D721Med (cell line): ENCODE measurements at regions not wholly inside any gene's neighbourhood (a gene's known extent, or its start where the extent isn't known, plus 50 kb on each side); places are given as distances from the start of the nearest gene placed in this dataset.

Source experiments
- DNase-seq: peaks from one replicate; pipeline ENCODE4 v3.0.0; 2011; ENCODE audit warnings: low spot score; ENCODE audit not compliant: insufficient read length
- FAIRE-seq: peaks from 2 replicates; lab custom pipeline; 2011; peaks lifted over from hg19 to GRCh38; lab: Jason Lieb, UNC
- TF ChIP-seq, protein P1 (sequence below): IDR thresholded peaks from 2 replicates; pipeline ENCODE4 v1.5.1; 2012; ENCODE audit warnings: mild to moderate bottlenecking, control low read depth; ENCODE audit not compliant: insufficient read depth; ENCODE audit errors: missing control alignments

- FAIRE-seq (no peak), DNase-seq (no peak)
- TF ChIP-seq, protein P1, sequence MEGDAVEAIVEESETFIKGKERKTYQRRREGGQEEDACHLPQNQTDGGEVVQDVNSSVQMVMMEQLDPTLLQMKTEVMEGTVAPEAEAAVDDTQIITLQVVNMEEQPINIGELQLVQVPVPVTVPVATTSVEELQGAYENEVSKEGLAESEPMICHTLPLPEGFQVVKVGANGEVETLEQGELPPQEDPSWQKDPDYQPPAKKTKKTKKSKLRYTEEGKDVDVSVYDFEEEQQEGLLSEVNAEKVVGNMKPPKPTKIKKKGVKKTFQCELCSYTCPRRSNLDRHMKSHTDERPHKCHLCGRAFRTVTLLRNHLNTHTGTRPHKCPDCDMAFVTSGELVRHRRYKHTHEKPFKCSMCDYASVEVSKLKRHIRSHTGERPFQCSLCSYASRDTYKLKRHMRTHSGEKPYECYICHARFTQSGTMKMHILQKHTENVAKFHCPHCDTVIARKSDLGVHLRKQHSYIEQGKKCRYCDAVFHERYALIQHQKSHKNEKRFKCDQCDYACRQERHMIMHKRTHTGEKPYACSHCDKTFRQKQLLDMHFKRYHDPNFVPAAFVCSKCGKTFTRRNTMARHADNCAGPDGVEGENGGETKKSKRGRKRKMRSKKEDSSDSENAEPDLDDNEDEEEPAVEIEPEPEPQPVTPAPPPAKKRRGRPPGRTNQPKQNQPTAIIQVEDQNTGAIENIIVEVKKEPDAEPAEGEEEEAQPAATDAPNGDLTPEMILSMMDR = no peak
Measured at GRCh38 chrX:5753291-5753690, 475.4 kb downstream of the NLGN4X start.

GRCh38 chrX:5752831-5753230, 475.8 kb downstream of the NLGN4X start:
- FAIRE-seq (no peak), DNase-seq (no peak)
- TF ChIP-seq, protein P1 = no peak

GRCh38 chrX:5748586-5749150, 480.0 kb downstream of the NLGN4X start:
- TF ChIP-seq, protein P1 = no peak
- no peak for FAIRE-seq

DNA sequence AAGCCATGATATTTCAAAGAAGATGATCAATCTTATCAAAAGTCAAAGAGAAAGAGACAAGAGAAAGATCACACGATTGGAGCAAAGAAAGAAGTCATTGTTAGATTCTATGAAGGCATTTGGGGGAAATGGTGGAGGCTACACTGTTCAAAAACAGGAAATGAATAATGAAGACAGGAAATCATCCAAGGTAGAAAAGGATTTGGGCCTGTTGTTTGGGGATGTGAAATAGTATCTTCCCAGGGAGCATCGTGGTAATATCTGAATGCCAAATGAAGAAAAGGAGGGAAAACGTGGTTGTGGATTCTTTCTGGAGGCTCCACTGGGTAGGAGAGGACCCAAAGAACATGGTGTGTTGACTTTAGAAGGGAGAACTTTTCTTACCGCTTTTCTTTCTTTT, 482.4 kb downstream of the NLGN4X start:
- TF ChIP-seq, protein P1 = no peak
- DNase-seq (no peak), FAIRE-seq (no peak)

More at GRCh38 chrX:5748586-5749150, 480.0 kb downstream of the NLGN4X start:
- DNase-seq = no peak

DNA sequence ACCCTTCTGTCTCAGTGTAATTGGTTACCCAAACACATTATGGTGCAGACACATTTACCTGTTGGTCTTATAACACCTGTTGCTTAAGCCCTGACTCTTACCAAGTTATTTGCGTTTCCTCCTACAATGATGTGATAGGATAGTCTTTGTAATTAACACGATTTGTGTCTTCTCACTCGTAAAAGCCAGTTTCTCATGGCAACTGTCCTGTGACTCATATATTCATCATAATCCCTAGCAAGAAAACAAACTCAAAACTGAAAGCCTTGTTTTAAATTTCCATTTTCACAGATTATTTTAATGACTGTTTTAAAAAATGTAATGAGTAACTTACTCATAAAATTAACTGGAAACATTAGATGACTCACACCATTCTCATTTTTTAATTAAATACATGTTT, 495.2 kb downstream of the NLGN4X start:
- DNase-seq = no peak
- TF ChIP-seq, protein P1 = no peak
- peak; percentile 72 for FAIRE-seq

GRCh38 chrX:5730556-5730955, 498.1 kb downstream of the NLGN4X start:
- DNase-seq (no peak), FAIRE-seq (no peak)
- TF ChIP-seq, protein P1 = no peak

DNA sequence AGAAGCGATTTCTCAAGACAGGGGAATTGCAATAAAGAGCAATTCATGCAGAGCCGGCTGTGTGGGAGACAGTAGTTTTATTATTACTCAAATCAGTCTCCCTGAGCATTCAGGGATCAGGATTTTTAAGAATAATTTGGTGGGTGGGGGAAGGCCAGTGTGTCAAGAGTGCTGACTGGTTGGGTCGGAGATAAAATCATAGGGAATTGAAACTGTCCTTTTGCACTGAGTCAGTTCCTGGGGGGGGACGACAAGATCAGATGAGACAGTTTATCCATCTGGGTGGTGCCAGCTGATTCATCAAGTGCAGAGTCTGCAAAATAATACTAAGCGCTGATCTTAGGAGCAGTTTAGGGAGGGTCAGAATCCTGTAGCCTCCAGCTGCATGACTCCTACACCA, 502.4 kb downstream of the NLGN4X start:
- TF ChIP-seq, protein P1 = no peak
- DNase-seq = no peak
- FAIRE-seq = no peak
